Keratinocyte (primary cell): ENCODE measurements at regions not wholly inside any gene's neighbourhood (a gene's known extent, or its start where the extent isn't known, plus 50 kb on each side); places are given as distances from the start of the nearest gene placed in this dataset.

ENCODE experiments used
- DNase-seq: peaks from one replicate; pipeline ENCODE4 v3.0.0-alpha.2; 2011; ENCODE audit warnings: low read depth, missing footprints, low spot score
- FAIRE-seq: peaks from 2 replicates; lab custom pipeline; 2011; peaks lifted over from hg19 to GRCh38; lab: Jason Lieb, UNC
- H2AFZ ChIP-seq: 2 replicates; pipeline ENCODE4 v1.6.0; 2012; ENCODE audit warnings: low read length, control low read depth, inconsistent platforms; ENCODE audit not compliant: control insufficient read depth
- H3K27ac ChIP-seq: 2 replicates; pipeline ENCODE4 v1.5.1; 2011; ENCODE audit warnings: low read length; ENCODE audit not compliant: control insufficient read depth, insufficient read depth
- H3K27me3 ChIP-seq: 3 replicates; pipeline ENCODE4 v1.6.0; 2011; ENCODE audit warnings: low read length; ENCODE audit not compliant: control insufficient read depth, insufficient read depth; ENCODE audit errors: extremely low read depth
- H3K36me3 ChIP-seq, 2 experiments: 2 replicates in 1 of 2; 3 replicates in 1 of 2; pipeline ENCODE4 v1.5.1; 2011; ENCODE audit warnings: low read length in 2 of 2, mild to moderate bottlenecking in 1 of 2; ENCODE audit not compliant: control insufficient read depth in 2 of 2, insufficient read depth in 2 of 2; ENCODE audit errors: extremely low read depth in 1 of 2
- H3K4me1 ChIP-seq: 3 replicates; pipeline ENCODE4 v1.5.1; 2011; ENCODE audit warnings: low read length; ENCODE audit not compliant: control insufficient read depth, insufficient read depth; ENCODE audit errors: extremely low read depth
- H3K4me2 ChIP-seq: 3 replicates; pipeline ENCODE4 v1.6.0; 2011; ENCODE audit warnings: low read depth, low read length; ENCODE audit not compliant: control insufficient read depth, insufficient read depth; ENCODE audit errors: extremely low read depth
- H3K4me3 ChIP-seq, 3 experiments: fragments of 200-600 bp in 1 of 3; sonication (generic) in 1 of 3; 2 replicates in 2 of 3; 3 replicates in 1 of 3; pipeline ENCODE4 v1.5.1; 2011 to 2016; ENCODE audit warnings: low read length in 3 of 3, mild to moderate bottlenecking in 3 of 3, control low read depth in 2 of 3, inconsistent platforms in 1 of 3, low read depth in 1 of 3, mixed read lengths in 1 of 3, mixed run types in 1 of 3, moderate library complexity in 1 of 3; ENCODE audit not compliant: control insufficient read depth in 2 of 3, insufficient read depth in 2 of 3; ENCODE audit errors: extremely low read depth in 1 of 3
- H3K79me2 ChIP-seq: 2 replicates; pipeline ENCODE4 v1.6.0; 2012; ENCODE audit warnings: low read length; ENCODE audit not compliant: control insufficient read depth, insufficient read depth
- H3K9ac ChIP-seq: 3 replicates; pipeline ENCODE4 v1.6.0; 2011; ENCODE audit warnings: low read length; ENCODE audit not compliant: control insufficient read depth, insufficient read depth; ENCODE audit errors: extremely low read depth
- H3K9me1 ChIP-seq: 3 replicates; pipeline ENCODE4 v1.6.0; 2011; ENCODE audit warnings: low read length; ENCODE audit not compliant: control insufficient read depth, insufficient read depth; ENCODE audit errors: extremely low read depth
- H3K9me3 ChIP-seq: 2 replicates; pipeline ENCODE4 v1.5.1; 2012; ENCODE audit warnings: low read depth, low read length; ENCODE audit not compliant: control insufficient read depth
- H4K20me1 ChIP-seq: 3 replicates; pipeline ENCODE4 v1.6.0; 2011; ENCODE audit warnings: low read length; ENCODE audit not compliant: control insufficient read depth, insufficient read depth; ENCODE audit errors: extremely low read depth
- EZH2 ChIP-seq: IDR thresholded peaks from one replicate; pipeline ENCODE4 v1.6.1; 2012; ENCODE audit warnings: inconsistent platforms, mild to moderate bottlenecking, low read length, moderate library complexity
- dilution Hi-C: fragments of 300-500 bp; cut with MboI; formaldehyde crosslinking; loops from one replicate; pipeline ENCODE4 v1.7.0; 2020; ENCODE audit warnings: low sequenced_read_pairs; ENCODE audit not compliant: extremely low pct_ligation_motif_present
- TF ChIP-seq, protein P1 (sequence below), 3 experiments: IDR thresholded peaks in 1 of 3; conservative IDR thresholded peaks in 1 of 3; optimal IDR thresholded peaks in 1 of 3; 2 replicates in 2 of 3; 3 replicates in 1 of 3; pipeline versions ENCODE3 to v1.5.1; 2011; ENCODE audit warnings: low read length in 3 of 3, mild to moderate bottlenecking in 3 of 3, moderate library complexity in 2 of 3, control low read depth in 1 of 3, inconsistent platforms in 1 of 3; ENCODE audit not compliant: insufficient read depth in 2 of 3; ENCODE audit errors: extremely low read depth in 1 of 3

DNA sequence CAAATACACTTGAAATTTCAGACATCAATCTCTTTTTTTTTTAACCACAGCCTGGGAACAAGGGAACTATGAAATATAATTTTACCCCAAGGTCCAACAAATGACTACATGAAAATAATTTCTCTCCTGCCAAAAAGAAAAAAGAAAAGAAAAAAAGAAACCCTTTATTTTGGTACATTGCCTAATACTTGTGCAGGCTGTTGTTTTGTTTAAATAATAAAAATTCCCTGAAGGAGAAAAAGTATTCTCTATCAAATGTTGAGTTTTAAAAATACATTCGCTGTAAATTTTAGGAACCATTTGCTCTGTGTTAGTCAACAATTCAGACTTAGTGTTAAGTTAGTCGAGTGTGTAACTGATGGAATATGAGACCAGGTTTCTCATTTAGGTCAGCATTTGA, 155.4 kb downstream of the PRDM6 start:
- H3K79me2 ChIP-seq: no peaks in the 10 kb centered on the region
- no peak overlapping the region for H3K4me2 ChIP-seq
- H3K9me1 ChIP-seq: no peaks in the 10 kb centered on the region
- H3K9me3 ChIP-seq: no peaks in the 10 kb centered on the region
- no peaks in the 10 kb centered on the region for H3K36me3 ChIP-seq
- FAIRE-seq: no peak
- no peak overlapping the region for H3K9ac ChIP-seq
- no peaks in the 10 kb centered on the region for H3K27me3 ChIP-seq
- no peak overlapping the region for H2AFZ ChIP-seq
- no peak overlapping the region for H3K4me3 ChIP-seq
- H3K4me1 ChIP-seq: no peaks in the 10 kb centered on the region
- no peak overlapping the region for H3K27ac ChIP-seq
- dilution Hi-C loops: no loop called here
- TF ChIP-seq EZH2: no peak
- TF ChIP-seq, protein P1, sequence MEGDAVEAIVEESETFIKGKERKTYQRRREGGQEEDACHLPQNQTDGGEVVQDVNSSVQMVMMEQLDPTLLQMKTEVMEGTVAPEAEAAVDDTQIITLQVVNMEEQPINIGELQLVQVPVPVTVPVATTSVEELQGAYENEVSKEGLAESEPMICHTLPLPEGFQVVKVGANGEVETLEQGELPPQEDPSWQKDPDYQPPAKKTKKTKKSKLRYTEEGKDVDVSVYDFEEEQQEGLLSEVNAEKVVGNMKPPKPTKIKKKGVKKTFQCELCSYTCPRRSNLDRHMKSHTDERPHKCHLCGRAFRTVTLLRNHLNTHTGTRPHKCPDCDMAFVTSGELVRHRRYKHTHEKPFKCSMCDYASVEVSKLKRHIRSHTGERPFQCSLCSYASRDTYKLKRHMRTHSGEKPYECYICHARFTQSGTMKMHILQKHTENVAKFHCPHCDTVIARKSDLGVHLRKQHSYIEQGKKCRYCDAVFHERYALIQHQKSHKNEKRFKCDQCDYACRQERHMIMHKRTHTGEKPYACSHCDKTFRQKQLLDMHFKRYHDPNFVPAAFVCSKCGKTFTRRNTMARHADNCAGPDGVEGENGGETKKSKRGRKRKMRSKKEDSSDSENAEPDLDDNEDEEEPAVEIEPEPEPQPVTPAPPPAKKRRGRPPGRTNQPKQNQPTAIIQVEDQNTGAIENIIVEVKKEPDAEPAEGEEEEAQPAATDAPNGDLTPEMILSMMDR (optimal IDR thresholded peaks at IDR 0.05 in 1 of 3, IDR thresholded peaks at IDR 0.05 in 1 of 3, conservative IDR thresholded peaks at IDR 0.05 in 1 of 3; ENCODE audit: extremely low read depth in 1 of 3, insufficient read depth in 2 of 3, low read length in 3 of 3): no peak
- no peak for DNase-seq
- H4K20me1 ChIP-seq: no peaks in the 10 kb centered on the region
